ENCODE measurements at regions not wholly inside any gene's neighbourhood (a gene's known extent, or its start where the extent isn't known, plus 50 kb on each side); places are given as distances from the start of the nearest gene placed in this dataset.

DNA sequence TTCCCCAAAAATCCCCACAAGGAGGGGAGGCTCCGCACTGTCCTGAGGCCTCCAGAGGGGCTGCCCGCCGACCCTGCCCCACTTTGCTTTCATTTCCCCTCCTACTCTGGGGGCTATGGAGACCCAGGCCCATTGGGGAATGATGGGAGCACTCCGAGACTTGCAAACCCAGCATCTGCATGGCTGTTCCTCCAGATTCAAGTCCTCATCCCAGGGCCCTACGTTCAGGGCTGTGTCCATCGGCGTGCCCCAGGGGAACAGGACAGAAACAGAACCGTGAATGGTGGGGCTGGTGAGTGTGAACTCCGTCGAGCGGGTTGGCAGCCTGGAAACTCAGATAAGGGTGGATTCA, 116.1 kb upstream of the HDAC4 start:
- no peaks in the 10 kb centered on the region for H3K4me1 Mint-ChIP-seq (ENCODE audit: low read depth)
- peaks cover 9% of the 10 kb centered on the region for H3K27me3 Mint-ChIP-seq
- intact Hi-C loops (cut with micrococcal nuclease) = no loop called here
- no peak overlapping the region for H3K27ac Mint-ChIP-seq
- no peaks in the 10 kb centered on the region for H3K9me3 Mint-ChIP-seq
- no peaks in the 10 kb centered on the region for H3K36me3 Mint-ChIP-seq (ENCODE audit: low read depth)
- no peak overlapping the region for H3K4me3 Mint-ChIP-seq

DNA sequence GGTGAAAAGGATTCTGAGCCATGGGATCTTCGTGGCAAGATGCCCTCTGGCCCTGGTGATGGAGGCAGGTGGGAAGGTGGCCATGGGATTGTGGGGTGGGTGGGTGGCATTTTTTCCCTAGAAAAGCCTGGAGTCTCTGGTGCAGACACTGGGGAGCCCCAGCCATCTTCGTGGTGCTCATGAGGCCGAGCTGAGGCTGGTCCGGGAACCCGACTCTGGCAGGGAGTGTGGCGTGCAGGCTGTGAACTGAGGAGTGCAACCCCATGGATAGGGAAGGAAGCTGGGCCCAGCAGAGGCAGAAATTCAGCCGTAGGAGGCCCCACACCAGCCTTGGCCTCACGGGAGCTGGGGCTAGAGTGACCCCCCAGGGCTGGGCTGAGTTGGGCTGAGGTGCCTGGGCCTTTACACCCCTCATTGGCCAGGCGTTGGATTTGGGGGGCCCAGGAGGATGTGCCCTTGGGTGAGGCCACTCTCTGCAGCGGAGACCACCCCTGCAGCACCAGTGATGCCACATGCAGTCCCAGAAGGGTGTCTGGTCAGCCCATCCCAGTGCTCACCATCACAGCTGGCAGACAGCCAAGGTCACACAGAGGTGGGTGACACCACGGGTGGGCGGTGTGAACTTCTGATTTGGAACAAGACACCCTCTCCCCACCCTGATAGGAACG, 115.6 kb upstream of the HDAC4 start:
- intact Hi-C loops (cut with micrococcal nuclease) = no loop called here
- Mint-ChIP-seq H3K4me3 (no peak overlapping the region), H3K9me3 (no peaks in the 10 kb centered on the region), H3K4me1 (ENCODE audit: low read depth) (no peaks in the 10 kb centered on the region), H3K27me3 (peaks cover 9% of the 10 kb centered on the region), H3K36me3 (ENCODE audit: low read depth) (no peaks in the 10 kb centered on the region), H3K27ac (no peak overlapping the region)

DNA sequence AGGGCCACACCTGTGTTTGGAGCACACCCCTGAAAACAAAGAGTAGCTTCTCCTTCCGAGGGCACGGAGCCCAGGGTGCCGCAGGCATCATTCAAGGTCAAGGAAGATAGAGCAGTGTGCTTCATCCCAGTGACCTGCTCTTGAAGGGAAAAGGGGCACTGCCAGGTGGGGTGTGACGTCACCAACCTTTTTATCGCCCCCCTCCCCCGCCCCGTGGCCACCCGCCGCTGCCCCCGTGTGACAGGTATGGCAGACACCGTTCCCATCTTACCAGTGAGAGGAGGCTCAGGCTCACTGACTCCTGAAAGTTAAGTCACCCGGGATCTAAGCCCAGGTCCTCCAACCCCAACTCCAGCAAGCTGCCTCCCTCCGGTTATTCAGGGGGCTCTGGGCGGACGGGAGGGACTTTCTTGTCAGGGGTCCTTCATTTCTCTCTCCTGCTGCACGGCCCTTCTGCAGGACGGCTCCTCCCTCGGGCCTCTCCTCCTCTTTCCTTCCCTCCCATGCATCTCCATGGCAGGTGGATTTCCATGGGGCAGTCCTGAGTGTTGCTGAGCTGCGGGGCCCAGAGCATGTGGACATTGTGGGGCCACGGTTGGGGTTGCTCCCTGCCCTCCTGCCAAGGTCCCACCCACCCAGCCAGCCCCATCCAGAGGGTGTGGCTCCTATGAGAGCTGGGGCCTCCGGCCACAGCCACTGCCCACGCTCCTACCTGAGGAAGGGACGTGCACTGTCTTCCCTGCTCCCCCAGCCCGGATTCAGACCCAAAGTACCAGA, 114.1 kb upstream of the HDAC4 start:
- H3K27me3 Mint-ChIP-seq = peaks cover 9% of the 10 kb centered on the region
- intact Hi-C loops (cut with micrococcal nuclease) = no loop called here
- H3K4me1 Mint-ChIP-seq (ENCODE audit: low read depth) = no peaks in the 10 kb centered on the region
- no peak overlapping the region for H3K27ac Mint-ChIP-seq
- H3K36me3 Mint-ChIP-seq (ENCODE audit: low read depth) = no peaks in the 10 kb centered on the region
- no peaks in the 10 kb centered on the region for H3K9me3 Mint-ChIP-seq
- no peak overlapping the region for H3K4me3 Mint-ChIP-seq

DNA sequence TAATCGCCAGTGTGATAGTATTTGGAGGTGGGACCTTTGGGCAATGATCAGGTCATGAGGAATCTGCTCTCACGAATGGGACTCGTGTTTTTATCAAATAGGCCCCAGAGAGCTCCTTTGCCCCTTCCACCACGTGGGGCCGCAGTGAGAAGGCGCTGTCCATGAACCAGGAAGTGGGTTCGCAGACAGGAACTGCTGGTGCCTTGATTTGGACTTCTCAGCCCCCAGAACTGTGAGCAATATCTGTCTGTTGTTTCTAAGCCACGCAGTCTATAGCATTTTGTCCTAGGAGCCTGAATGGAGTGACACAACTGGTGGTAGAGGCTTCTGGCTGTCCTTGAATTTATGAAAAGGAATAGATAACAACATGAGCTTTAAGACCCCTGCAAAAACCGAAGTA, 111.2 kb upstream of the HDAC4 start:
- no peaks in the 10 kb centered on the region for H3K9me3 Mint-ChIP-seq
- no peaks in the 10 kb centered on the region for H3K36me3 Mint-ChIP-seq (ENCODE audit: low read depth)
- intact Hi-C loops (cut with micrococcal nuclease) = no loop called here

DNA sequence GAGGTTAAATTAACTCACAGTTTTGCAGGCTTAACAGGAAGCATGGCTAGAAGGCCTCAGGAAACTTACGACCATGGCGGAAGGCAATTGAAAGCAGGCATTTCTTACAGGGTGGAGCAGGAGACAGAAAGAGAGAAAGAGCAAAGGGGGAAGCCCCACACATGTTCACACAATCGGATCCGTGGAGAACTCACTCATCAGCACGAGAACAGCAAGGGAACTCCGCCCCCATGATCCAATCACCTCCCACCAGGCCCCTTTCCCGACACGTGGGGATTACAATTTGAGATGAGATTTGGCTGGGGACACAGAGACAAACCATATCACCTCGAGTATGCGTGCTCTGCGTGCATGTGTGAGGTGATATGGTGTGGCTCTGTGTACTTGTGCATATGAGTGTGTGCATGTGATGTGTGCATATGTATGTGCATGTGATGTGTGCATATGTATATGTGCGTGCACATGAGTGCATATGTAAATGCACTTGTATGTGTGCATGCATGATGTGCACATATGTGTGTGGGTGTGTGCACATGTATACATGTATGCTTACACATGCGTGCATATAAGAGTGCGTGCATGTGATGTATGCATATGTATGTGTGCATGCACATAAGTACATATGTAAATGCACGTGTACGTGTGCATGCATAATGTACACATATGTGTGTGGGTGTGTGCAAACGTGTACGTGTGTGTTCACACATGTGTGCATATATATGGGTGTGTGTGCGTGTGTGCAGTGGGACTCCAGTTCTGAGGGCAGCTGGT, 108.7 kb upstream of the HDAC4 start:
- H3K36me3 Mint-ChIP-seq (ENCODE audit: low read depth) = no peaks in the 10 kb centered on the region
- no peak overlapping the region for H3K4me3 Mint-ChIP-seq
- intact Hi-C loops (cut with micrococcal nuclease) = no loop called here
- H3K9me3 Mint-ChIP-seq = no peaks in the 10 kb centered on the region
- peaks cover 11% of the 10 kb centered on the region for H3K27me3 Mint-ChIP-seq
- H3K4me1 Mint-ChIP-seq (ENCODE audit: low read depth) = peaks cover 48% of the 10 kb centered on the region
- no peak overlapping the region for H3K27ac Mint-ChIP-seq

More for the DNA sequence above, 111.2 kb upstream of the HDAC4 start:
- Mint-ChIP-seq H3K27ac (no peak overlapping the region), H3K4me1 (ENCODE audit: low read depth) (peaks cover 23% of the 10 kb centered on the region), H3K27me3 (peaks cover 10% of the 10 kb centered on the region), H3K4me3 (no peak overlapping the region)

DNA sequence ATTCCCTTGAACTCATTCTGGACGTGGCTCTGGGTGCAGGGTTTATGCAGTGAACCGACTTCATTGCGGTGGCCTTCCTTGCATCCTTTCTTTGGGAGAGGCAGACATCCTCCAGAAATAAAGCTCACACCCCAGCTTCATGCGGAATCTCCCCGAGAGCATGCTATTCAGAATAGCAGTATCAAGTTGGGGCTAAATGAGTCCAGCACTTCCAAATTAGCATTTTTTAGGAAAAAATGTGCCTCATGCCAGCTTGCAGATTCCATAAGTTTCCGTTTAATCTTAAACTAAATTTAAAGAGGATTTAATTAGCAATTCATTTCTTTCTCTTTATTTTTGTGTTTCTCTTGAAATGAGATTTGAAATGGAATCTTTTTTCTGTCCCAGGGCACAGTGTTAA, 107.4 kb upstream of the HDAC4 start:
- H3K4me1 Mint-ChIP-seq (ENCODE audit: low read depth) = peaks cover 56% of the 10 kb centered on the region
- no peak overlapping the region for H3K4me3 Mint-ChIP-seq
- peaks cover 9% of the 10 kb centered on the region for H3K27me3 Mint-ChIP-seq
- H3K9me3 Mint-ChIP-seq = no peaks in the 10 kb centered on the region
- intact Hi-C loops (cut with micrococcal nuclease) = no loop called here
- no peaks in the 10 kb centered on the region for H3K36me3 Mint-ChIP-seq (ENCODE audit: low read depth)
- no peak overlapping the region for H3K27ac Mint-ChIP-seq

DNA sequence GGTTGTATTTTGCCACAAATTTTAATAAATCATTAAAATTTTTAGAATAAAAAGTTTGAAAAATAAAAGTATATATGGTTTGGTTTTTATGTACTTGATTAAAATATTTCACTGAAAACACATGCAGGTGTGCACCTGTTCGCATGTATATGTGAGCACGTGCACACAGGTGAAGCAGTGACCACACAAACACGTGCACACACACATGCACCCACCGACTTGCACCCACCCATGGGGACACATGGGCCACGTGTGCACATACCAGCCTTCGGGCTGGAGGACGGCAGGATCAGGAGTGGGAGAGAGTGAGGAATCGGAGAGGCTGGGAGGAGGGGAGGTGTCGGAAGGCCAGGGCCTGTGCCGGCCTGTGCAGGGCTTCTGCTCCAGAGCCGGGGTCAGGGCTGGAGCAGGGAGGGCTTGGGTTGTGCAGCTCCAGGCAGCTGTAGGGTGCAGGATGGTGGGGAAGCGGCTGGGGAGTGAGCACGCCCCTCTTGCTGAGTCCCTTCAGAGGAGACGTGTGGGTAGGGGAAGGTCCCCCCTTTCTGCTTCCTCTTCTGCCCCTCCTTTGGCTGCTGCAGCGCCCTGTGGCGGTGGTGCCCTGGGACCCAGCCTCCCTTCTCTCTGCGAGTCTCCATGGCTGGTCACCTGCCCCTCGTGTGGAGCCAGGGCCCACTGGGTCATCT, 106.9 kb upstream of the HDAC4 start:
- peaks cover 9% of the 10 kb centered on the region for H3K27me3 Mint-ChIP-seq
- no peak overlapping the region for H3K4me3 Mint-ChIP-seq
- no peaks in the 10 kb centered on the region for H3K36me3 Mint-ChIP-seq (ENCODE audit: low read depth)
- intact Hi-C loops (cut with micrococcal nuclease) = no loop called here
- no peak overlapping the region for H3K27ac Mint-ChIP-seq
- H3K4me1 Mint-ChIP-seq (ENCODE audit: low read depth) = peaks cover 61% of the 10 kb centered on the region
- H3K9me3 Mint-ChIP-seq = no peaks in the 10 kb centered on the region

DNA sequence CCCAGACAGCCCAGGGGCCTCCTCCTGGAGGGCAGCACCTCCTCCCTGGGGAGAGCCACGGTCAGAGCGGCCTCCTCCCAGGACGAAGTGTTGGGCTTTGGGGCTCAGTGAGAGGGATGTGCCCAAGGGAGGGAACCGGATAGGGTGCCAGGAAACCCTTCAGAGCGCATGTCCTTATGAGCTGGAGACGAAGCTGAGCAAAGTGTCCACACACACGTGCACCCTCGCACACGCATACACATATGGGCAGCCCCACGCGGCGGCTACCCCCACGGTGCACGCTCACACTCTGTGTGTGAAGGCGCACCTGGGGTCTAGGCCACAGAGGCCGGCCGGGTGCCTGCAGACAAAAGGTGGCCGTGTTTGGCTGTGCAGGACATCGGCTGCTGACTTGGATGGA, 106.1 kb upstream of the HDAC4 start:
- intact Hi-C loops (cut with micrococcal nuclease) = no loop called here
- H3K27me3 Mint-ChIP-seq = peaks cover 13% of the 10 kb centered on the region
- H3K4me3 Mint-ChIP-seq = no peak overlapping the region
- H3K9me3 Mint-ChIP-seq = no peaks in the 10 kb centered on the region
- no peak overlapping the region for H3K27ac Mint-ChIP-seq
- peaks cover 69% of the 10 kb centered on the region for H3K4me1 Mint-ChIP-seq (ENCODE audit: low read depth)
- no peaks in the 10 kb centered on the region for H3K36me3 Mint-ChIP-seq (ENCODE audit: low read depth)

DNA sequence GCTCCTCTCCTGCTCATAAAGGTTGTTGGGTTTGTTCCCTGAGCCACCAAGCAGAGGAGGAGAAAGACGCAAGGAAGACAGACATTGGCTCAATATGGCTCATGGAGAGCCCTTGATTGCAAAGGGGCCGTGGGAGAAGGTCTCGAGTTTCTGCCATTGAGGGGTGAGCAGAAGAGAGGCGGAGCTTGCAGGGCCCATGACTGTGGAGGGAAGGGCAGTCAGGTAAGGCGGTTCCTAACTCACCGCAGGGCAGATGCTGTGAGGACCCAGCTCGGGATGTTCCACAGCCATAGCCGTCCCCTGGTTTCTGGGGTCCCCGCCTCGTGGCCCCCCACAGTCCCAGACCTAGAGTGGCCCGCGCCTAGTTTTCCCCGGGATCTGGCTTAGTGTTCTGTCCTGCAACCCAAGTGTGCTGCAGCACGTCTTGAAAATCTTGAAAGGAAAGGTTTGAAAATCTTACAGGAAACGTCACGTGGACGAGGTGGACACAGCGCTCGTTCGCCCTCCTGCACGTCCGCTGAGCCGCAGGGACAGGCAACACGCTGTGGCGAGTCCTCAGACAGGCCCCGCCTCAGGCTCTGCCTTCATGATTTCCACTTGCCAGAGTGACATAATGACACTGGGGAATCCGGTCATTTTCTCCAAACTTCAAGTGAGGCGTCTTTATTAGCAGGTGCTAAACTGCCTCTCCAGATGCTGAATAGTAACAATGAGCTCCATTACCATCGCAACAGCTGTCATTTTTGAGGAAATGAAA, 105.5 kb upstream of the HDAC4 start:
- no peak overlapping the region for H3K27ac Mint-ChIP-seq
- peaks cover 75% of the 10 kb centered on the region for H3K4me1 Mint-ChIP-seq (ENCODE audit: low read depth)
- peaks cover 13% of the 10 kb centered on the region for H3K27me3 Mint-ChIP-seq
- no peak overlapping the region for H3K4me3 Mint-ChIP-seq
- no peaks in the 10 kb centered on the region for H3K9me3 Mint-ChIP-seq
- no peaks in the 10 kb centered on the region for H3K36me3 Mint-ChIP-seq (ENCODE audit: low read depth)
- intact Hi-C loops (cut with micrococcal nuclease) = no loop called here

DNA sequence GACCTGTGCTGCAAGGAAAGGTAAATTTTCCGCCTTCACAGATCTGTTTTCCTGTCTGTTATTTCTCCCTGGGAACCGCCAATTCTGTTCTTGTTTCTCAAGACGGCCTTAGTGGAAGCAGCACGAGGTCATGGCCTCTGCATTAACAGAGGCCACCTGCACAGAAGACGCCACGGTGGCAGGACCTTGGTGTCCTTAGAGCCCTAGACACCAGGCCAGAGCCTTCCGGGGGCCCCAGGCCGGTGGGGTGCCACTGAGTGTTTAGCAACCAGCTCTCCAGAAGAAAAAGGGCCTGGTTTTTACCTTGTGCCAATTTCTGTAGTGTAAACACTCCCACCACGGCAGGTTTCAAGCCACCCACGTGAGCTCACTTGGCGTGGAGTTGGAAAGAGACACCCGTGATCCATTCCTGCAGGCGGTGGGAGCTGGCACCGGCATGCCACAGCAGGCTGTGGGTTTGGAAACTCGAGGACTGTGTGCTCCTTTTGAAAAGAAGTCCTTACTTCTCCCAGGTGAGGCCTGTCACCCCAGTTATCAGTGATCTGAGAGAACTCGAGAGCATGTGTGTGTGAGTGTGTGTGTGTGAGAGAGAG, 103.9 kb upstream of the HDAC4 start:
- no peak overlapping the region for H3K27ac Mint-ChIP-seq

DNA sequence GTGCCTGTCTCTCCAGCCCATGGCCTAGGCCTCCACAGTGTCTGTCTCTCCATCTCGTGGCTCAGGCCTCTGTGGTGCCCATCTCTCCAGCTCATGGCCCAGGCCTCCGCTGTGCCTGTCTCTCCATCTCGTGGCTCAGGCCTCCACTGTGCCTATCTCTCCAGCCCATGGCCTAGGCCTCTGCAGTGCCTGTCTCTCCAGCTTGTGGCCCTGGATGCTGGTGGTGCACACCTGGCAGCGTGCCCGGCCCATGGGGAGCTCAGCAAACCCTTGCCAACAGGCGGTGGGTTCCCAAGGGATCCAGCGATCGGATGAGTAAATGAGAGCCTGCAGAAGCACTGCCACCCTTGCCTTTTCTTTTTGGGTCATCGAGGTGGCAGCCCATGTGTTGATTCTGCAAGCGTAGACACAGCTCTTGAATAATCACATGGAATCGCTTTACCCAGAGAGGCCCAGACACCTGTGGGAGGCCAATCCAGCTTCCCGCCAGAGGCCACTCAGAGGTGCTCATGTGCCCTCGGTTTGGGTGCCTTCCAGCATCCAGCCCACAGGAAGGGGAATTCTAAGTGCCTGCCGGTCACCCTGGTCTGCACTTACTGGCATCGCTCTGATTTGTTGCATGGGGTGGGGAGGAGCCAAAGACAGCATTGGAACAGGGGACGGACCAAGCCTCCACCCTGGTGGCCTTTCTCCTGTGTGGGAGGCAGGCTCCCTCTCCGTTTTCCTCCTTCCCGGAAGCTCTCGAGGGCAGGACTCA, 101.8 kb upstream of the HDAC4 start:
- peak overlapping the region; percentile 14 for H3K27ac Mint-ChIP-seq

More for the DNA sequence above, 103.9 kb upstream of the HDAC4 start:
- intact Hi-C loops (cut with micrococcal nuclease) = no loop called here
- Mint-ChIP-seq H3K27me3 (peaks cover 17% of the 10 kb centered on the region), H3K9me3 (no peaks in the 10 kb centered on the region), H3K4me1 (ENCODE audit: low read depth) (peaks cover 90% of the 10 kb centered on the region), H3K4me3 (no peak overlapping the region), H3K36me3 (ENCODE audit: low read depth) (no peaks in the 10 kb centered on the region)

DNA sequence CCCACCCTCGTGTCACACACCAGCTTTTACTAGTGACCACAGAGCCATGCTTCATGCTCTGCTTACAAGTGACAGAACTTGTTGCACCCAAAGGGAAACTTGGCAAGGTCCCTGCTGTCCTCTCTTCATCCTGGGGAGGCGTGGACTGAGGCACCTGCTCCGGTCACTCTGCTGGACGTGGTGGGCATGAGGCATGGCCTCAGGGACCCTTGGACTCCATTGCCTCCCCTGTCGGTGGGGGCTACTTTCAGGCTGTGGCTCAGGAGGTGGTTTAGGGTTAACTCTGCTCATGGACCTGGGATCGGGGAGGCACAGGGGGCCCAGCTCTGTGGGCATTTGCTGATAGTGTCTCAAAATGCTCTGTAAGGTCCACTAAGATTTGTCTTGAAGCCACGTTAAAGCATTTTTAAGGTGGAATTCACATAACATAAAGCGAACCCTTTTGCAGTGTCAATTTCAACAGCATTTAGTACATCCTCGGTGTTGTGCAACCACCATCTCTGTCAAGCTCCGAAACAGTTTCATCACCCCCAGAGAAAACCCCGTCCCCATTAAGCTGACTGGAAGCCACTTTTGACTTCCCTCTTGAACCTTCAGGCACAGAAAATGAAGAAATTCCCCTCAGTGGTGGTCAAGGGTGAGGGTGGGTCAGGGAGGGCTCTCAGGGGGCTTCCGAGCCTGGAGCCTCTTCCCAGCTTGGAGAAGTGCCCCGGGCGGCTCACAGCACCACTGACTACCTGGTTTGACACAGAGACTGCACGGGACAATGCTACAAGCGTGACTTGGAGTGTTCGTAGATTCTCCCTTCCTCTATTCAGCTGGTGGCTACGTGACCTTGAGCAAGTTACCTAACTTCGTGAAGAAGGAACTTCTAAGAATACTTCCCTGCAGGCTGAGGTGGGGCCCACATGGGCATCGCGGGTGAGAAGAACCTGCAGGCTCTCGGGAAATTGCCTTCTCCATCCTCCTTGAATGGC, 100.0 kb upstream of the HDAC4 start:
- Mint-ChIP-seq H3K36me3 (ENCODE audit: low read depth) (no peaks in the 10 kb centered on the region), H3K27me3 (peaks cover 16% of the 10 kb centered on the region), H3K27ac (peak overlapping the region; percentile 68), H3K4me1 (ENCODE audit: low read depth) (peaks cover 70% of the 10 kb centered on the region), H3K9me3 (peaks cover 7% of the 10 kb centered on the region), H3K4me3 (peak overlapping the region; percentile 41)
- intact Hi-C loops (cut with micrococcal nuclease) = no loop called here

More for the DNA sequence above, 101.8 kb upstream of the HDAC4 start:
- intact Hi-C loops (cut with micrococcal nuclease) = no loop called here
- no peaks in the 10 kb centered on the region for H3K36me3 Mint-ChIP-seq (ENCODE audit: low read depth)
- H3K4me3 Mint-ChIP-seq = no peak overlapping the region
- peaks cover 16% of the 10 kb centered on the region for H3K27me3 Mint-ChIP-seq
- peaks cover 86% of the 10 kb centered on the region for H3K4me1 Mint-ChIP-seq (ENCODE audit: low read depth)
- no peaks in the 10 kb centered on the region for H3K9me3 Mint-ChIP-seq

Data from dendritic cell treated with granulocyte-macrophage colony-stimulating factor and Interleukin-4, amounts not matched to agents 40 ng/mL and 50 ng/mL, for 4 days (primary cell).